CD4-positive, alpha-beta T cell treated with Interleukin-12 subunit alpha and Interleukin-12 subunit beta, for 1 hour (primary cell): ENCODE measurements at regions not wholly inside any gene's neighbourhood (a gene's known extent, or its start where the extent isn't known, plus 50 kb on each side); places are given as distances from the start of the nearest gene placed in this dataset.

Experiments used
- DNase-seq: peaks from one replicate; pipeline ENCODE4 v3.0.0-alpha.2; 2020

DNA sequence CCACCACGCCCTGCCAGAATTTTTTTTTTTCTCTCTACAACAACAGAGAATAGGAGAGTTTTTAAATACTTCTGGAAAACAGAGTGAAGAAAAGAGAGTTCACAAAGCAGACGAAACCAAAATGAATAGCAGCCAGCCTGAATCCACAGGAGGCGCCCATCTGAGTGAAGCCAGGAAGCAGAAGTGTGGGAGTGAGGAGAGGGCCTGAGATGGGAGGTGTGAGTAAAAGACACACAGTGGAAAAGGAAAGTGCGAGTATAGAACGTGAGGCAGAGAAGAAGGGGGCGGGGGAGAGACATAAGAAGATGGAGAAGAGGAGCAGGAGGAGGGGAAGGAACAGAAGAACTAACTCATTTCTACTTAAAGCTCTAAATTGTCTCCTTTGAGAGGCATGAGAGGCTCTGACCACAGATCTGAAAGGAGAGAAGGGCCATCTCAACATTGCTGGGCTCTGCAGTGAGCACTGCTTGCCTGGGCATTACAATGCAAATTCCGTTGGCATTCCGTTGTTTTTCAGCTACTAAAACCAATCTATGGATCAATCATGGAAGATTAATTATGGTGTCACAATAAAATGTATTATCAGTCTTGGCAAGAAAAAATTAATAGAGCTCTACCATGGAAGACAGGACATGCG lies 140.1 kb upstream of the CPSF6 start:
- no peak for DNase-seq

DNA sequence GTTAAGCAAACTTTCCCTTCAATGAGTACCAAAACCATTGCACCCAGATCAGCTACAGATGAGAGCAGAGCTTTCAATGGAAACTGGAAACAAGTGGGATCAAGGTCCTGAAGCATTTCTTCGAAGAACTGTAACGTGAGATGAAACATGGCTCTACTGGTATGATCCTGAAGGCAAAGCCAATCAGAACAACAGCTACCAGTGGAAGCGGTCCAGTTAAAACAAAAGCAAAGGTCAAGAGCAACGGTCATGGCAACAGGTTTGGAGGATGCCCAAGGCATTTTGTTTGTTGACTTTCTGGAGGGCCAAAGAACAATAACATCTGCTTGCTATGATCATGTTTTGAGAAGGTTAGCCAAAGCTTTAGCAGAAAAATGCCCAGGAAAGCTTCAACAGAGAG lies 137.9 kb upstream of the CPSF6 start:
- no peak for DNase-seq

DNA sequence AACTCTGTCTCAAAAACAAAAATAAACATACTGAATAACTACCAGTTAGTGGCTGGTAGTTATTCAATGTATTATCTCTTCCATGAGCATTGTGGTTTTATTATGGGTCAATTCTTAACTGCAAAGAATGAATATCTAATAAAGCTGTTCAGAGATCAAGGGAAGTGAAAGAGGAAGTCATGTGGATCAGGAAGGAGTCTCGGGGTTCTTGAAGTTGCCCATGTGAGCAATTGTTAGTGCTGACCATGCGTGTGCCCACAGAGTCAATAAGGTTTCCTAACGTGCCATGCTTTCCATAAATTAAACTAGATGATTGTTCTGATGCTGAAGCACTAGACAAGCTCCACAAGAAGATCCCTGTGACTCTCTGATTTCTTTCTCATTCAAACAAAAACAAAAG lies 136.5 kb upstream of the CPSF6 start:
- DNase-seq = no peak

DNA sequence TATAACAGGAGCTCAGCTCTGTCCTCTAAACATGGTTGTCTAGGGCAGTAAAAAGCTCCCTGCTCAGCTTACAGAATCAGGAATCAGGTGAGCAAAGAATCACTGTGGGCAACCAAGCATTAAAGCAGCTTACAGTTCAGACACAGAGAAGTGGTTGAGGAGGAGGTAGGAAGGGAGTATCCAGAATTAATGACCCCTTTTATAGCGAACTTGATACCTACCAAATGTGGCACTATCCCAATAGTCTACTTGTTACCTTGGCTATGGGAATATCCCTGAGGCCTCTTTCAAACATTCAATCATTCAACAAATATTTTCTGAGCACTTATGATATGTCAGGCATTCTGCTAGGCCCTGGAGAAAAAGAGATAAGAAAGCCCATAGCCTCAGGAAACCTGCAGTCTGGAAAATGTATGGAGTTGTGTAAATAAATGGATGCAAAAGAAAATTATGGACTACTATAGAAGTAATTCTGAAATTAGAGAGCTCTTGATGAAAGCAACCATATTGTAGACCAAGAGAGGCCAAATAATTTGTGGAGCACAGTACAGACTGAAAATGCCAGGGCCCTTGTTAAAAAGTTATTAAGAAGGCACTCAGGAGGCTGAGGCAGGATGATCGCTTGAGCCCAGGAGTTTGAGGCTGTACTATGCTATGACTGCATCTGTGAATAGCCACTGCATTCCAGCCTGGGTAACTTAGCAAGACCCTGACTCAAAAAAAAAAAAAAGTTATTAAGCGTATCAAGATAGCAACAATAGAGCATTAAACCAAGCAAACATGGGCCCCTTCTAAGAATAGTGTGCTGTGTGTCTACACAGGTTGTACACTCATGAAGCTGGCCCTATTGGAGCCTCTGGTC lies 134.0 kb upstream of the CPSF6 start:
- DNase-seq = no peak

DNA sequence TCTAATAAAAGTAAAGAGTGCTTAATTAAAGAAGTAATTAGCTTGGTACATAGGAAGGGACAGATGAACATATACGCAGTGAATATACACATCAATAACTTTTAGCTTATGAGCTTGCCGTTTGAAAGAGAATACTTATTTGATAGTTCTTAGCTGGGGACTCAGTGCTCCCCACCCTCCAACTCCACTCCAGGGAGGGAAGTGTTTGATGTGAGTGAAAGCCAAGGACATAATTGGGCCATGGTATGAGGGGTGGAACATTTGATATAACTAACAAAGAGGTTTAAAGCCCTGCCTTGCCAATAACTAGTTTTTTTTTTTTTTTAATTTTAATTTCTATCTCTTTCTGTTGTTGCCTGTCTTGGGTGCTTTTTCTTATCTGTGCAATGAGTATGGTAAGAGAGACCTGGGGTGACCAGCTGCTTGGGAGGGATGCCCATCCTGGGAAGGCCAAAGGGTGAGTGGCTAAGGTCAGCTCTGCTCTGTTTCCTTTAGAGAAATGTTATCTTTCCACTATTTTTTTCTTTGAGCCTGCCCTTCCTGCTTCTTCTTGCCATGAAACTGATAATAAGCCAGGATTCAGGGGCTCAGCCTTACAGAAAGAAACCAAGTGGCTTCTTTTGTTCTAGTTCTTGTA lies 132.8 kb upstream of the CPSF6 start:
- no peak for DNase-seq

DNA sequence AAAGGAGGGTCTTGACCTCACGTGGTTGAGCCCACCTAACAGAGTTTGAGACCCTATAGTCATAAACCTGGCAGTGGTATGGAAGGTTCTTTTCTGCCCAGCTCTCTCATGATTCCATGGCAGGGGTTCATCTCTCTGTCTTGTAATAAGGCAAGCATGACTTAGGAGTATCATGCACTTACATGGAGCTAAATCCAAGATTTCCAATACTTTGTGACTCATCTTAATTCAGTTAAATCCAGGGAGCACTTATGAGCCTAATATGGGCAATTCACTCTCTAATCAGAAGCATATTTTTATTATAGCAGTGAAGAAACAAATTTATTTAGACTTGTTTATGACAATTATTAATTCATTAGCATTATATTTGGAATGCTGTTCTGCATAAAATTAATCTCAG lies 131.8 kb upstream of the CPSF6 start:
- no peak for DNase-seq

DNA sequence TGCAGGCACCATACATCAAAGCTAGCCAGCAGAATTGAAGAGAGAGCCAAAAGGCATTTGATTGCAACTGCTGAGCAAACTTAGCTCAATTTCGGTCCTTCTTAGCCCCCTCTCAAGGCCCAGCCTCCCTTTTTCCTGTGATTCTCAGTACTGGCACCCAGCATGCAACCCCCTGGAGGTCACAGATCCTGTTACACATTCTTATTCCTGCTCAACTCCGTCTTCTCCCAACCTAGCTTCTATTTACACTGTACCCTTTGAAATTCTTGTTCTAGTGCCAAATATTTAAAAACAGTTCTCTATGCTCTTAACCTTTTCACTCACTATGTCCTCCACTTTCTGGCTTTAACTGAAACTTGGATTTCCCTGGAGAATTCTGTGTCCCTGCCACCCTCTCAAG lies 131.3 kb upstream of the CPSF6 start:
- DNase-seq = no peak

DNA sequence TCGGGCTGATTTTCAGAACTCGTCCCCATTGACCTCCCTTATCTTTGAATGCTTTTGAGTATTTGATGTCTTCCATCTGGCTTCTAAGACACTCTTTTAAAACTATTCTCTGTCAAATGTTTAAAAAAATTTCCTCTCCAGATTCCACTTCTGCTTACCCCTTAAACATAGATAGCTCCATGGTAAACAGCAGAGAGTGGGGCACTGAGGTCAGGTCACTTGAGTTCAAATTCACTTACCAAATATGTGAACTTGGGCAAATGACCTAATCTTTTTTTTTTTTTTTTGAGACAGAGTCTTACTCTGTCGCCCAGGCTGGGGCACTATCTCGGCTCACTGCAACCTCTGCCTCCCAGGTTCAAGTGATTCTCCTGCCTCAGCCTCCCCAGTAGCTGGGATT lies 126.8 kb upstream of the CPSF6 start:
- no peak for DNase-seq

DNA sequence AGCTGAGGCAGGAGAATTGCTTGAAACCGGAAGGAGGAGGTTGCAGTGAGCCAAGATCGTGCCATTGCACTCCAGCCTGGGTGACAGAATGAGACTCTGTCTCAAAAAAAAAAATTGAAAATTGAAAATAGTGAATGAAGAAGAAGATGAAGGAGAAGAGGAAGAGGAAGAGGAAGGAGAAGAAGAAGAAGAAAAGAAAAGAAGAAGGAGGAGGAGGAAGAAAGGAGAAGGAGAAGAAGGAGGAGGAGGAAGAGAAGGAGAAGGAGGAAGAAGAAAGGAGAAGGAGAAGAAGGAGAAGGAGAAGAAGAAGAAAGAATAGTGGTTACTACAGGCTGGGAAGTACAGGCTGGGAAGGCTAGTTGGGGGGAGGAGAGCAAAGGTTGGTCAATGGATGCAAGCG lies 124.3 kb upstream of the CPSF6 start:
- DNase-seq = no peak

DNA sequence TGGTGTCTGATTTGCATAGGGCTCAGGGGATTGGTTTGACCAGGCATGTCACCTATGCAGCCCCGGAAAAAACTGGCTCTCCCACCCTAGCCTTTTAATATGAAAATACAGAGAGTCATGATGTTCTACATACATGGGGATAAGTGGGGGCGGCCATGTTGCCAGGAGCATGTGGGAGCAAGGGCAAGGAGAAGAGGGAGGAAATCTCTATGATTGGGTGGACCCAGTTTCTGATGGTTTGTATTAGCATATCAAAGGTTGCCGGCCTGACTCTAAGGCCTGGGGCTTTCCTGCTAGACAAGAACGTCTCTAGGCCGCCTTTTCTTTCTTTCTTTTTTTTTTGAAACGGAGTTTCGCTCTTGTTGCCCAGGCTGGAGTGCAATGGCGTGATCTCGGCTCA lies 123.4 kb upstream of the CPSF6 start:
- DNase-seq = no peak

DNA sequence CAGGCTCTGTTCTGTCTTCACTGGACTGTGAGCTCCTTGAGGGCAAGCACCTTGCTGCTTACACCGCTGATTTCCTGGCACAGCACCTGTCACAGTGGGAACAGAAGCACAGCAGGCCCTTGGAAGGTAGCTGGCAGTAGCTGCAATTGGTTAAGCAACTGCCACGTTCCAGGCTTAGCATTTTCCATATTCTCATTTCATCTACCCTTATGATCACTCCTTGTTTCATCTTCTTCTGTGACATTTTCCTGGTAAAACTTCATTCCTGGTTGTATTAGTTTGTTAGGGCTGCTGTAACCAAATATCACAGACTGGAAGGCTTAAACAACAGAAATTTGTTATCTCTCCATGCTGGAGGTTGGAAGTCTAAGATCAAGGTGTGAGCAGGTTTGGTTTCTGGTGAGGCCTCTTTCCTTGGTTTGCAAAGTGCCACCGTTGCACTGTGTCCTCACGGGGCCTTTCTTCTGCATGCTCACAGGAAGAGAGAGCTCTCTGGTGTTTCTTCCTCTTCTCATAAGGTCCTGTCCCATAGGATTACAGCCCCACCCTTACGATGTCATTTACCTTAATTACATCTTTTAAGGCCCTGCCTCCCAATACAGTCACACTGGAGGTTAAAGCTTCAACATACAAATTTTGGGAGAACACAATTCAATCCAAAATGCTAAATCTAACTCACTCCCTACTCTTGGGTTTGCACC lies 121.7 kb upstream of the CPSF6 start:
- no peak for DNase-seq

DNA sequence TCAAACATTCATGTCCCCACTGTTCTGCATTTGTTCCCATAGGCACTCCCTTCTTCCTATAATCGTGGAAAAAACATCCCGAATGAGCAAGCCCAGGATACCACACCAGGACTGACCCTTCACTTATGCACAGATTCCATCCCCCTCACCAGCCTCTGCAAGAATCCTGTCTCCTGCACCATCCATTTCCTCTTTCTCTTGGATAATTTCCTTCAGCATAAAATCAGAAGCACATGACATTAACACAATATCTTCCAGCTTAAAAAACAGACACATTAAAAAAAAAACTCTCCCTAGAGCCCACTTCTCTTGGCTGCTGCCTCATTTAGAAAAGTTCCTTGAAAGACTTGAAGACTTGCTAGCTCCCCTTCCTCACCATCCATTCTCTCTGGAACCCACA lies 120.9 kb upstream of the CPSF6 start:
- DNase-seq = no peak

DNA sequence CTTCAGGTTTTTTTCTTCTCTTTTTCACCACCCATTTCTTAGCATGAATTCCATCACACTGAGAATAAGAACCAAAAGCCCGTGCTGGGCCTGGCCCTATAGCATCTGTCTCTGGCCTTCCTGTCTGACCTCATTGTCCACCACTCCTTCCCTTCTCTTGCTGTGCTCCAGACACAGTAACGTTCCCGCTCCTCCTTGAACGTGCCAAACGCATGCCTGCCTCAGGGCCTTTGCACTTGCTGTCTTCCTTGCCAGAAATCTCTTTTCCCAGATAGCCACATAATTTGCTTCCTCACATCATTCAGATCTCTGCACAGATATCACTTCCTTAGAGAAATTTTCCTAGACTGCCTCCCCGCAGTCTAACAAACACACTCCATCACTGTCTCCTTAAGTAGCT lies 119.6 kb upstream of the CPSF6 start:
- no peak for DNase-seq

DNA sequence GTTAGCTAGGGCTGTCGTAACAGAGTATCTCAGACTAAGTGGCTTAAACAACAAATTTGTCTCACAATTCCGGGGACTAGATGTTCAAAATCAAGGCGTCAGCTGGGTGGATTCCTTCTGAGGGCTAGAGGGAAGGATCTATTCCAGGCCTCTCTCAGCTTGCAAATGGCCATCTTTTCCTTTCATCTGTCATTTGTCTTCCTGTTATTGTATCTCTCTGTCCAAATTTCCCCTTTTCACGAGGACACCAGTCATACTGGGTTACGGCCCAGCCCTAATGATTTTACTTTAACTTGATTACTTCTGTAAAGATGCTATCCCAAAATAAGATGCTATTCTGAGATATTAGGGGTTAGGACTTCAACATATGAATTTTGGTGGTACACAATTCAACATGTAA lies 119.0 kb upstream of the CPSF6 start:
- no peak for DNase-seq

DNA sequence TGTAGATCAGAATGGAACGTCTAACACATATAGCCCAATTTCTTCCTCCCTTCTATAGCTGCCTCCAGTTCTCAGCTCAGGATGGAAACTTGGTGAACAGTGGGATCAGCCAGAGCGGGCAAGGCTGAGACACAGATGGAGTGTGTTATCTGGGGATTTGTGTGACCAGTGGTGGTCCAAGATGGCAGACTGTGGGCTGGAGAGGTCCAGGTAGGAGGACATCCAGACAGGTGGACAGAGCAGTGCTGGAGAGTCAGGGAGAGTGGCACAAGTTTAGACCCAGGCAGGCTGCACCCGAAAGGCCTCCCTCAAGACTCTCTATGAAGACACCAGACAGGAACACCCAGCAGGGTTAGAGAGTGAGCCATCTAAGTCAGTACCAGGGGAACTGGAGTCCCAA lies 116.1 kb upstream of the CPSF6 start:
- DNase-seq = no peak

DNA sequence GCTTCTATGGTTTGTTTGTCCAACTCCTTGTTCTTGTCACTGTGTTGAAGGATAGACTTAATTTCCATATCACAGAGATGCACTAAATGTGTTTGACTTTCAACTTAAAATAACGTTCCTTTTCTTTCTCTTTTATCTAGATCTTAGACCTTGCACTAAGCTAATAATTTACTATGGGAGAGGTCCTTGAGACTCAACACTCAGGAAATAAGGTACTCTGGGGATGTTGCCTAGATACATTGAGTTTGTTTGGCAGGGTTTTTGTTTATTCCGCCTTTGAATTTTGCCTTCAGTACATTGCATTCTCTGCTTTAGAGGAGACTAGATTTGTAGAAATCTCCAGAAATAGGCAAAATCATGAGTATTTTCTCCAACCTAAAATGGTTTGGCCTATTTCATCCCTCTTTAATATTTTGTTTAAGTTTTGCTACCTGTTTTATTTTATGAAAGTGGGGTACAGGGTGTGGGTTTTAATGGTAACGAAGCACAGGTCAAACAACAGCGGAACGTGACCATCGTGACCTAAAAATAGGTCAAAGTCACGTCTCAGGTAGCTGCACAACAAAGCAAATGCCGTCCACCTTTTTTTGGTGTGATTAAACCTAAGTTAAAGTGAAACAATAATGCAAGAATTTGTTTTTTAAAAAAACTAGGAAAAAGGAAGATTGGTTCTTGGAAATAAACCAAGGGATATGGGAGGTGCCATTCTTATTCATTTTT lies 115.3 kb upstream of the CPSF6 start:
- no peak for DNase-seq

DNA sequence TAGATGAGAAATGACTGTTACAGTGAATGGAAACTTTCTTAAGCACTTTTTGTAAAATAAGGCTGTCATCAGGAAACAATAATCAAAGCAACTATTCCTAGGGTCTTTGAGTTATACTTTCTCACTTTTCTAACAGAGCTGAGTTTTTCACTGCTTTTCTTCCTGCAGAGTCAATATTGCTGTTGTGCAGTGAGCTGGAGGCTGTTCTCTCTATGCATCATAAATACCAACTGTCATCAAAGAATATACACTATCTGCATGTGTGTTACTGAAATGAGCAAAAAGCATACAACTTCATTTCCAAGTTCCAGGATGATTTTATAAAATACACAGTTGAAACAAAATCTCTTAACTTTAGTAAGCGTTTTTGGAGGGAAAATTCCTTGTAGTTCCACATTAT lies 110.4 kb upstream of the CPSF6 start:
- no peak for DNase-seq

DNA sequence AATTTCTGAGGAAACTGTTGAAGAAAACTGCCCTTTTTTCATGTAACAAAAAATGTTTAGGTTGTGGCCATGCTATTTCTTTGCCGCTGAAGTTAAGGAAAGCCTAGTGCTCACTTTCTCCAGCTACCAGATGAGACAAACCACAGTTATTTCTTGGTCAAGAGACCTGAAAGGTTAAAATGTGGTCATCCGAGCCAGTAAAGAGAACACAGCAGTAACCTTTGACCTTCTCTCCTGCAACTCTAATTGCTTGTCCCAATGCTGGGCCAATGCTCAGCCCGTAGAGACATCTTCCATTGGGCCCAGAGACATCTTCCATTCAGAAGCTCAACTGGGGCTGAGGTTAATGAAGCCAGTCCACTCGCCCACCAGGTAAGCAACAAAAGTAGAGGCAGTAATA lies 109.8 kb upstream of the CPSF6 start:
- no peak for DNase-seq

DNA sequence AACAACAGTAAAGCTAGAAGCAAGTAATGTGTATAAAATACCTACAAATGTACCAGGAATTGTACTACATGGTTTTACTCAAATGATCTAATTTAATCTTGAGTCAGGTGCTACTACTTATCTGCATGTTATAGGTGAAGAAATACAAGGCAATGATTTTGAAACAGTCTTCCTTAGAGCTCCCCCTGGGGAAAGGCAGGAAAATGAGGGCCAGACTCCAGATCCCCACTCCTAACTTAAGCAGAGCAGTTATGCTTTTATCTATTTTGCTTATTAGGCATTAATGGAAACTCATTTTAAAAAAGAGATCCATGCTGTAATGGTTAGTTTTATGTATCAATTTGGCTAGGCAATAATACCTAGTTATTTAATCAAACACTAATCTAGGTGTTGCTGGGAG lies 109.3 kb upstream of the CPSF6 start:
- DNase-seq = no peak

DNA sequence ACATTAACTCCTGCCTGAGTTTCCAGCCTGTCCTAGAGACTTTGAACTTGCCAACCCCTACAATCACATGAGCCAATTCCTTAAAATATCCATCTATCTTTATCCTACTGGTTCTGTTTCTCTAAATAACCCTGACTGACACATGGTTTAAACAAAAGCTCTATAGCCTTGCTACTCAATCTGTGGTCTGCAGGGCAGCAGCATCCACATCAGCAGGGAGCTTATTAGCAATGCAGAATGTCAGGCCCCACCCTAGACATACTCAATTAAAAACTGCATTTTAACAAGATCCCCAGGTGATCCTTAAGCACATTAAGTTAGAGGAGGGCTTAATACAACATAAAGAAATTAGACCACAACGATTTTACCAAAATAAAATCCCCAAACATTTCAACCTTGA lies 108.3 kb upstream of the CPSF6 start:
- no peak for DNase-seq

DNA sequence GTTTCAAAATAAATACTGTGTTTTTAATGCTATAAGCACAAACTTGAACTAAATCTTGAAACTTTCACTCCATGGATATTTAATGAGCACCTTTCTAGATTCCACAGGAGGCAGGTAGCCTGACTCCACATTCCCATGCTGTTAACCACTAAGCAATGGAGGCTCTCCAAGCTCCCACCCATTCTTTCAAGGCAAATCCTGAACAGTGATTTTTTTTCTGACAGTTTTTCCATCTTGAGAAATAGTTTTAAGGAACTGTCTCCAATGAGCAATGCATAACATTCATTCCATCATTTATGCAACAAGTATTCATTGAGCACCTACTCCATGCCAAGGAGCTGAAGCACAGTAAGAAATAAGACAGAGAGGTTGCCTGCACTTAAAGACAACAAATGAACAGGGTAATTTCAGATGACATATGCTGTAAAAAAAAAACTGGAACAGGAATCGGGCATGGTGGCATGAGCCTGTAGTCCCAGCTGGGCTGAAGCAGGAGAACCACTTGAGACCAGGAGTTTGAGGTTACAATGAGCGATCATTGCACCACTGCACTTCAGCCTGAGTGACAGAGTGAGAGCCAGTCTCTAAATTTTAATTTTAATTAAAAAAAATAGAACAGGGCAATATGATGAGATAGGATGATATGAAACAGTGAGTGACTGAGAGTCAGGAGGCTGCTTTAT lies 102.3 kb upstream of the CPSF6 start:
- no peak for DNase-seq

DNA sequence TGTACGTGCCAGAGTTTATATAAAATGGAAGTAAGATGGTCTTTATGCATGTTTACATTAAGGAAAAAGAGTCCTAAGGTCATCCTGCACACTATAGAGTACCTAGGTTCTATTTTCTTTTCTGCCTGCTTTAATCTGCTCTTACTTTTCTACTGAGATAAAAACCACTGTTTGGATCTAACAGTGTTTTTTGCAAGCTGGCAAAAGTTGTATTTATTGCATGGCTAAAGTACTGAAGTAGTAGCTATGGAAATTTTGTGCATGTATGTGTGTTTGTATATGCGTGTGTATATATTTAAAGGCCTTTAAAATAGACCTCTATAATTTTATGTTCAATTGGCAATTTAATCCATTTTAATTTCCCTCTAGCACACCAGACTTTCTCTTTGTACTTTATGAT lies 98.3 kb upstream of the CPSF6 start:
- no peak for DNase-seq
